ENCODE measurements at regions not wholly inside any gene's neighbourhood (a gene's known extent, or its start where the extent isn't known, plus 50 kb on each side); places are given as distances from the start of the nearest gene placed in this dataset.
"Not testable (repeated sequence)": the region's sequence is repeated elsewhere in the genome, so short reads cannot be mapped to it uniquely, and the experiment has no call there.

- not testable (repeated sequence) for H4K20me1 ChIP-seq, H3K36me3 ChIP-seq, H3K4me1 ChIP-seq, H3K9me3 ChIP-seq, H3K4me3 ChIP-seq, H3K27ac ChIP-seq, H3K4me2 ChIP-seq, H3K9ac ChIP-seq
- H3K27me3 ChIP-seq = peaks cover 23% of the 10 kb centered on the region
Observed at GRCh38 chrX:40788698-40789097, 53.4 kb upstream of the MED14 start.

- H3K9ac ChIP-seq = no peak overlapping the region
- H3K4me2 ChIP-seq = no peak overlapping the region
- H3K36me3 ChIP-seq = no peaks in the 10 kb centered on the region
- peaks cover 33% of the 10 kb centered on the region for H3K27me3 ChIP-seq
- no peak overlapping the region for H3K4me3 ChIP-seq
- H4K20me1 ChIP-seq = no peaks in the 10 kb centered on the region
- H3K9me3 ChIP-seq = peaks cover 9% of the 10 kb centered on the region
- H3K27ac ChIP-seq = no peak overlapping the region
- peaks cover 6% of the 10 kb centered on the region; the same call in 1 of the 2 replicates for H3K4me1 ChIP-seq
- no peak for TF ChIP-seq Cebpa-rat (IDR thresholded peaks at IDR 0.05)
Observed at GRCh38 chrX:40792433-40792832, 57.1 kb upstream of the MED14 start.

GRCh38 chrX:40794829-40795130 is 59.4 kb upstream of the MED14 start:
- peaks cover 46% of the 10 kb centered on the region for H3K27me3 ChIP-seq
- not testable (repeated sequence) for H3K36me3 ChIP-seq, H3K4me1 ChIP-seq, H3K27ac ChIP-seq, H3K4me3 ChIP-seq, H4K20me1 ChIP-seq, H3K9ac ChIP-seq, H3K9me3 ChIP-seq
- peak overlapping the region; percentile 21; the same call in 1 of the 2 replicates for H3K4me2 ChIP-seq

DNA sequence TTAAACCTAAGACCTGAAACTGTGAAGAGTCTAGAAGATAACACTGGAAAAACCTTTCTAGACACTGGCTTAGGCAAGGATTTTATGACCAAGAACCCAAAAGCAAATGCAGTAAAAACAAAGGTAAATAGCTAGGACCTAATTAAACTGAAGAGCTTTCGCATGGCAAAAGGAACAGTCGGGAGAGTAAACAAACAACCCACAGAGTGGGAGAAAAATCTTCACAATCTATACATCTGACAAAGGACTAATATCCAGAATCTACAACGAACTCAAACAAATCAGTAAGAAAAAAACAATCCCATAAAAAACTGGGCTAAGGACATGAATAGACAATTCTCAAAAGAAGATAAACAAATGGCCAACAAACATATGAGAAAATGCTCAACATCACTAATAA is 64.4 kb upstream of the MED14 start:
- H4K20me1 ChIP-seq, H3K9me3 ChIP-seq, H3K9ac ChIP-seq, H3K4me3 ChIP-seq, H3K27ac ChIP-seq, H3K4me2 ChIP-seq, H3K36me3 ChIP-seq, H3K4me1 ChIP-seq: not testable (repeated sequence)
- H3K27me3 ChIP-seq = peaks cover 65% of the 10 kb centered on the region

DNA sequence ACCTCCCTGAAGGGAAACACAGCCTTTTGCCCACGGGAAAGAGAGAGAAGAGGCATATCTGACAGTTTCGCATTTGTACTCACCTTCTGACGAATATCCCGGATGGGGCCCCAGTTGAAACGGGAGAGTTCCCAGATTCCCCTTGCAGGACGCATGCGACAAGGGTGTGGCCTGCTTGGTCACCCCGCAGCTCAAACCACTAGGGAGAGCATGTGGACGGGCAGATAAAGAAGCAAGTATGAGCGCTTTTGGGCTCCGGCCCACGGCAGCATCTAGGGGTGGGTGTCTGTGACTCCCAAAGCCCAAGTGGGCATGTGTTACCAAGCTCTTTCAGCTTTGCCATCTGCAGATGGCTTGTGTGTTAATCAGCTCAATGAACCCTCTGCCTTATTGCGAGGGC is 70.1 kb upstream of the MED14 start:
- H3K27ac ChIP-seq = no peak overlapping the region

GRCh38 chrX:40806513-40807220 is 71.3 kb upstream of the MED14 start:
- H3K4me2 ChIP-seq = no peak overlapping the region
- no peak for TF ChIP-seq Cebpa-rat (IDR thresholded peaks at IDR 0.05)
- H3K36me3 ChIP-seq = no peaks in the 10 kb centered on the region
- peaks cover 60% of the 10 kb centered on the region for H3K27me3 ChIP-seq
- H3K27ac ChIP-seq = no peak overlapping the region
- no peaks in the 10 kb centered on the region for H4K20me1 ChIP-seq
- H3K9ac ChIP-seq = no peak overlapping the region
- no peaks in the 10 kb centered on the region for H3K4me1 ChIP-seq
- H3K9me3 ChIP-seq = 0 out of 2 replicates have a peak, but pooled peaks cover 7% of the 10 kb centered on the region
- no peak overlapping the region for H3K4me3 ChIP-seq

More for the DNA sequence above, 70.1 kb upstream of the MED14 start:
- no peak overlapping the region for H3K4me3 ChIP-seq
- H3K36me3 ChIP-seq = no peaks in the 10 kb centered on the region
- H3K9me3 ChIP-seq = 0 out of 2 replicates have a peak, but pooled peaks cover 7% of the 10 kb centered on the region
- H4K20me1 ChIP-seq = no peaks in the 10 kb centered on the region
- peaks cover 68% of the 10 kb centered on the region for H3K27me3 ChIP-seq
- no peak overlapping the region for H3K4me2 ChIP-seq
- H3K4me1 ChIP-seq = no peaks in the 10 kb centered on the region
- no peak overlapping the region for H3K9ac ChIP-seq
- TF ChIP-seq Cebpa-rat (IDR thresholded peaks at IDR 0.05) = no peak

GRCh38 chrX:40807384-40807783 is 72.0 kb upstream of the MED14 start:
- no peaks in the 10 kb centered on the region for H3K4me1 ChIP-seq
- peaks cover 53% of the 10 kb centered on the region; the same call in 1 of the 2 replicates for H3K27me3 ChIP-seq
- H3K4me3 ChIP-seq = no peak overlapping the region
- TF ChIP-seq Cebpa-rat (IDR thresholded peaks at IDR 0.05) = no peak
- no peaks in the 10 kb centered on the region for H3K36me3 ChIP-seq
- no peak overlapping the region for H3K9ac ChIP-seq
- H3K27ac ChIP-seq = no peak overlapping the region
- 0 out of 2 replicates have a peak, but pooled peaks cover 7% of the 10 kb centered on the region for H3K9me3 ChIP-seq
- H4K20me1 ChIP-seq = no peaks in the 10 kb centered on the region
- no peak overlapping the region for H3K4me2 ChIP-seq

DNA sequence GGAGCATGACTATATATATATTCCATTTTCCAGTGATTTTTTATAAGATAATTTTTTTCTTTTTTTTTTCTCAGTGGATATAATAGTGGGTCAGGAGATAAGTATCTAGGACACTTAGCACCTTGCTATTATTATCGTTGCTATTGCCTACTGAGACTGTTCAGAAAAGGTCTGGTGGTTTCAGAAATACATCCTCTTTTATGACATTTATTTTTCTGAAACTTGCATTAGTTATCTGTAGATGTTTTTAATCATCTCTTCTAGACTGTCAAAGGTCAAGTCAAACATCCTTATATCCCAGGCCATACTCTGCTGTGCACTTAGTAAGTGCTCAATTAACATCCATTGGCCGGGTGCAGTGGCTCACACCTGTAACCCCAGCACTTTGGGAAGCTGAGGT is 72.9 kb upstream of the MED14 start:
- no peak overlapping the region for H3K4me2 ChIP-seq
- 0 out of 2 replicates have a peak, but pooled peaks cover 7% of the 10 kb centered on the region for H3K9me3 ChIP-seq
- no peaks in the 10 kb centered on the region for H4K20me1 ChIP-seq
- H3K36me3 ChIP-seq = no peaks in the 10 kb centered on the region
- no peaks in the 10 kb centered on the region for H3K4me1 ChIP-seq
- no peak overlapping the region for H3K27ac ChIP-seq
- H3K4me3 ChIP-seq = no peak overlapping the region
- TF ChIP-seq Cebpa-rat (IDR thresholded peaks at IDR 0.05) = no peak
- no peak overlapping the region for H3K9ac ChIP-seq
- H3K27me3 ChIP-seq = peaks cover 44% of the 10 kb centered on the region; the same call in 1 of the 2 replicates

- H3K27ac ChIP-seq = no peak overlapping the region
- H3K27me3 ChIP-seq = peaks cover 34% of the 10 kb centered on the region; the same call in 1 of the 2 replicates
- no peaks in the 10 kb centered on the region for H3K36me3 ChIP-seq
- H3K9me3 ChIP-seq = 0 out of 2 replicates have a peak, but pooled peaks cover 7% of the 10 kb centered on the region
- no peak overlapping the region for H3K9ac ChIP-seq
- H3K4me1 ChIP-seq = no peaks in the 10 kb centered on the region
- TF ChIP-seq Cebpa-rat (IDR thresholded peaks at IDR 0.05) = no peak
- H4K20me1 ChIP-seq = no peaks in the 10 kb centered on the region
- no peak overlapping the region for H3K4me3 ChIP-seq
- H3K4me2 ChIP-seq = no peak overlapping the region
Observed at GRCh38 chrX:40809210-40809609, 73.9 kb upstream of the MED14 start.

- not testable (repeated sequence) for H3K4me1 ChIP-seq, H3K4me2 ChIP-seq, H4K20me1 ChIP-seq, H3K4me3 ChIP-seq, H3K36me3 ChIP-seq, H3K27ac ChIP-seq, H3K9ac ChIP-seq
- H3K27me3 ChIP-seq = peaks cover 21% of the 10 kb centered on the region
- H3K9me3 ChIP-seq = peaks cover 23% of the 10 kb centered on the region
Observed at GRCh38 chrX:40815045-40815444, 79.7 kb upstream of the MED14 start.

- no peak for TF ChIP-seq Cebpa-rat (IDR thresholded peaks at IDR 0.05)
- Histone ChIP-seq H3K36me3 (no peaks in the 10 kb centered on the region), H3K4me3 (no peak overlapping the region), H3K9ac (no peak overlapping the region), H3K4me2 (no peak overlapping the region), H3K4me1 (no peaks in the 10 kb centered on the region), H4K20me1 (no peaks in the 10 kb centered on the region), H3K9me3 (peaks cover 22% of the 10 kb centered on the region), H3K27me3 (peaks cover 21% of the 10 kb centered on the region), H3K27ac (no peak overlapping the region)
Observed at GRCh38 chrX:40816906-40817305, 81.6 kb upstream of the MED14 start.

All from BLaER1 (cell line).